HG03378 (cell line): ENCODE measurements at regions not wholly inside any gene's neighbourhood (a gene's known extent, or its start where the extent isn't known, plus 50 kb on each side); places are given as distances from the start of the nearest gene placed in this dataset.

ENCODE experiments used
- ATAC-seq: cut with Tn5 transposase; IDR thresholded peaks from one replicate; pipeline ENCODE4 v1.9.1; 2021; ENCODE audit warnings: mild to moderate bottlenecking, moderate library complexity; ENCODE audit not compliant: unreplicated experiment

DNA sequence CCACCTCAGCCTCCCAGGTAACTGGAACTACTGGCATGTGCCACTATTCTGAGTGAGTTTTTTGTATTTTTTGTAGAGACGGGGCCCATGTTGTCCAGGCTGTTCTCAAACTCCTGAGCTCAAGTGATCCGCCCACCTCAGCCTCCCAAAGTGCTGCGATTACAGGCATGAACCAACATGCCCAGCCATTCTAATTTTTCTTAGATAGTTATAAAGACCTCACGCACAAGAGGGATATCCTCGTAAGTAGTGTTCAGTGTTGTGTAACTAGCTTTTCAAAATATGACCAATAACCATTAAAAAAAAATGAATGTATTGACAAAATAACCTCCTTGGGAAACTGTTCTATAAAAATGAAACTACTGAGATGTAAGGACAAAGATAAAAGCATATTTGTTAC lies 90.5 kb upstream of the FERD3L start:
- no peak for ATAC-seq

DNA sequence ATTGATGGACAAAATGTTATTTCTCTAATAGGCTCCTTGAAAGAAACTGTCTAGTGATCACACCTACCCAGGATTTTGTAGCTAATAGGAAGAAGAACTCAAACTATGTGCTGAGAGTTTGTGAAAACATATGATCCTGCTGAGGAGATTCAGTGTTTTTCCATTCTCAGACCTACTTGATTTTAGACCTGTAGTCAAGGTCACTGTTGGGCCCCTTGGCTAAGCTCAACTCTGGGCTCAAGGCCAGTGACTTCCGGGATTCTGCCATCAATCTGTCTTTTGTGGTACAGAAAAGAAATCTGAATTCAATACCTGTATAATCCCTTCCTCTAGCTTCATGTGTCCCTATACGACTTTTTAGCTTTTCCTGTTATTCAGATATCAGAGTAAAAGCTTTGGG lies 79.7 kb upstream of the FERD3L start:
- no peak for ATAC-seq

DNA sequence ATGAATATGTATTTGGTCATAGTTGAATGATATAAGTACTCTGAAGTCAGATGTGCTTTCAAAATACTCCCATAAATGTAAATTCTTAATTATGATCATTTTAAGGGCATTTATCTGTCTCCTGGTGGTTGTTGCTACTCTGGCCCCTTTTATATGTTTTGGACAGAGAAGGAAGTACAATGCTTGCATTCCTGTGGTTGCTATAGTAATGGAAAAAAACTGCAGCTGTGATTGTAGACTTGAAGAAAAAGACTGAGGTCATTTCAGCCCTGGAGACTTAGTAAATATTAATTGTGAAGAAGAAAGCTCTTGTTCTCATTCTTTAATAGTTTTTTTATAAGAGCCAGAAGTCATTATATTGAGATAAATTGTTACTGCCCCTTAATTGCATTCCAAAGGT lies 70.2 kb upstream of the FERD3L start:
- no peak for ATAC-seq

DNA sequence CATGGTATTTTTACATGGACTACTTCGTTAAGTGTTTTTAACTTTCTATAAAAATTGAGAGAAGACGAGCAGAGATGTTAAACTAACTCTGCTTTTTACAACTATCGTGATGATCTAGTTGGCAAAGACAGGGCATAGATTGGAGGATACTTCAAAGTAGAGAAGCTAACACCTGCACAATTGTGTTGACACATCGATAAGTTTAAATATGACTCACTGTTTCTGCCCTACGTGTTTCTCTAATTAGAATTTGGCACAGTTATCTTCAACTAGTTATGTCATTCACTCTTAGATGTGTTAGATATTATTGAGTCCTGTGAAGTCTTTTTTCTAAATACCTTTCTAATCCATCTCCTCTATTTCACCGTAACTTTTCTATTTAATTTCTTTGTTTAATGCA lies 68.5 kb upstream of the FERD3L start:
- no peak for ATAC-seq

DNA sequence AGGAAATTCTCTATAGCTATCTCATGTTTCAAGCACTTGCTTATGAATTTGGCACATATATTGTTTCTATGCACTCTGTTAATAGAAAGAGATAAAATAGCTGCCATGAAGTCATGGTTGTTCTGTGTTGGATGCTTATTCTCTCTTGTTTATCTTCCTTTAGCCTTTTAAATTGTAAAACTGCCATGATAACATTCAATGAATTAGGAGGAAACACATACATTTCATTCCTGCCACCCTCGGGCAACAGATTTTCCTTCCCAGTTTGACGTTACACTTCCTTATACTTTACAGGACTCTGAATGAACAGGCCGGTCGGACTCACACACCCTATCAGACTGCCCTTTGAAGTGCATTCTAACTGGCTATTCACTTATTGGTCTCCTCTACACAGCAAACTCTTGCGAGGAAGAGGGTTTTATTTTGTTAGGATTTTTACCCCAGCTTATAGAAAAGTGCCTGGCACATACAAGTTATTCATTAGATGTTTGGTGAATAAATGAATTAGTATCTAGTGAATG lies 65.7 kb upstream of the FERD3L start:
- no peak for ATAC-seq

DNA sequence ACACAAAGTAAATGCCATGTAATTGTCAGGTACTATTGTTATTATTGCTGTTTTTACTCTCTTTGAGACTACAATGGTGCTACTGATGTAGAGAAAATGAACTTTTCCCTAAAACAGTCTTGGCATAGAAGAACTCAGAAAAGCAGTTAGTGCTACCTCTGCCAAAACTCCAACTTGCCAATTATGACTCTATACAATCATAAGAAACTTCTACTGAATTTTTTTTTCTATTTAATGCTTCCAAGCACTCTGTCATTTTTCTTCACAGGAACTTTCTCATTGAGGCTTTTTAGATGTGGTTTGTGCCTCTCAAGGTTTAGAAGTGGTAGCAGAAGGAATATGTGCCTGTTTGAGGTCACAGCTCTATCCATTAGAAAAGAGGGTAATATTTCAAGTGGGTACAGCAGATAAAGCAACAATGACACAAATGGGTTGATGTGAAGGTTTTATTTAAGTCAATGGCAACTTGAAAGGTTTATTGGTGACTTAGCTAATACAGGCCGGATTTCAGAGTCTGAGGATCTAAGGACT lies 64.0 kb upstream of the FERD3L start:
- no peak for ATAC-seq

DNA sequence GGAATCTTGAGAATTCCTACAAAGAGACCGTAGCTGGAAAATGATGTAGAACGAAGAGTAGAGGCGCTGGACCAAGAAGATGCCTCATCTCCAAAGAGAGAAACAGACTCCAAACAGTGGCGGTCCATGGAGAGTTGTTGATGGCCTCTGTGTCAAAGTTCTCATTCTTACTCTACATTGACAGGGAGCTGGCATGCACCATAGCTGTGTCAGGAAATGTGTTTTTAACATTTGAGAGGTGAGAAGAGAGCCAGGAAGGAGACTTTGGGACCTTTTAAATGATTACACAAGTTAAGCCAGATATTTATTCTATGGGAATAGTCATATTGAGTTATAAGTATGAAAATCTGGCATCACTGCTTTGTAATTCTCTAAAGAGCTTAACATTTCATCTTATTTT lies 61.5 kb upstream of the FERD3L start:
- ATAC-seq = no peak

DNA sequence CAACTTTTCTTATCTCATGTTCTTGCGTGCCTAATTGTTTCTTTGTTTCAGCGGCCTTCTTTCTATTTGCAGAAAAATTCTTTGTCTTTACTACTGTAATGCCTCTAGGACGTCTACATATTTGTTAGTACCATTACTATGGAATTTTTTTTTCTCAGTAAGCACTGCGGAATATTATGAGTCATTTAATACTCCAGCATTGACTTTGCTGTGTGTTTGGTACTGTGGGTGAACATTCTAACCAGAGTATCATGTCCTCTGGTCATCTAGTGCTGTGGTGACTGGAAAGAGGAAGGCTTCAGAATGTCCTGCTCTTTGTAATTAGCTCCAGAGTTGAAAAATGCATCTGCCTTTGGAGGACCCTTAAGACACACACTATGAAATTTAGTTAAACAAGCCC lies 58.5 kb upstream of the FERD3L start:
- no peak for ATAC-seq

DNA sequence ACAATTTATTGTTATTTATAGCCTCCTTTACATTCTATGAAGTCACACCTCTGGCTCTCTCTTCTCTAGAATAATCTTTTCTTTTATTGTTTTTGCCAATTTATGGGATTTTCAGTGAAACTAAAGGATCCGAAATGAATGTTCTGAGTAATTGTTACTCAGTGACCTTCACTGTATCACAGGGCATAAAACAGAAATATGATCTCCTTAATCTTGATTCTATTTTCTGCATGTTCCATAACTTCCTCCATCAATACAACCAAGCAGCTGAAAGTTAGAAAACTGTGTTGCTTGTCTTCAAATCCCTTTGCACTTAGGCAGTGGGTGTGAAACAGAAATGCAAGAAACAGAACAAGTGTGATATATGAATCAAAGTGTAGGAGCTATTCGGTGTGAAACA lies 57.4 kb upstream of the FERD3L start:
- no peak for ATAC-seq
